Testis (tissue), 2 donors: ENCODE measurements at regions not wholly inside any gene's neighbourhood (a gene's known extent, or its start where the extent isn't known, plus 50 kb on each side); places are given as distances from the start of the nearest gene placed in this dataset.

Experiments used
- DNase-seq: peaks from one replicate; pipeline ENCODE4 v3.0.0-alpha.2; 2019
- H3K27ac ChIP-seq, 2 donors: fragments of 200-600 bp; sonication (generic); one replicate each; pipeline ENCODE4 v1.5.1; 2019
- H3K27me3 ChIP-seq: fragments of 200-600 bp; sonication (generic); one replicate; pipeline ENCODE4 v1.5.1; 2019
- H3K36me3 ChIP-seq: fragments of 200-600 bp; sonication (generic); one replicate; pipeline ENCODE4 v1.5.1; 2017; ENCODE audit warnings: low read depth; ENCODE audit errors: missing control alignments
- H3K4me1 ChIP-seq: fragments of 200-600 bp; sonication (generic); one replicate; pipeline ENCODE4 v1.5.1; 2019
- H3K4me3 ChIP-seq, 2 donors: fragments of 200-600 bp; sonication (generic); one replicate each; pipeline ENCODE4 v1.5.1; 2017 to 2019
- H3K9me3 ChIP-seq: fragments of 200-600 bp; sonication (generic); one replicate; pipeline ENCODE4 v1.5.1; 2017
- CTCF ChIP-seq, 3 experiments: fragments of 450-650 bp in 2 of 3; fragments of 200-600 bp in 1 of 3; sonication (generic) in 1 of 3; IDR thresholded peaks; one replicate each; pipeline ENCODE4 v1.5.1; 2016 to 2019; ENCODE audit warnings: antibody characterized with exemption in 3 of 3, mild to moderate bottlenecking in 2 of 3, moderate library complexity in 1 of 3
- POLR2A ChIP-seq: fragments of 450-650 bp; IDR thresholded peaks from one replicate; pipeline ENCODE4 v1.6.1; 2017; ENCODE audit warnings: antibody characterized with exemption, mild to moderate bottlenecking, moderate library complexity
- WGBS, 2 donors: methylation state at CpG; one replicate each; pipeline ENCODE4 v1.1.5; 2018; 5-methylcytosine and 5-hydroxymethylcytosine counted together
- intact Hi-C: fragments of 100-400 bp; cut with DNase I; formaldehyde crosslinking; loops from one replicate; pipeline ENCODE4 v1.15.1; 2023; ENCODE audit warnings: low total_unique reads

- H3K36me3 ChIP-seq: no peaks in the 10 kb centered on the region
- no peak for DNase-seq
- H3K27me3 ChIP-seq: no peaks in the 10 kb centered on the region
- no peaks in the 10 kb centered on the region for H3K4me1 ChIP-seq
- no peaks in the 10 kb centered on the region for H3K9me3 ChIP-seq
- H3K27ac ChIP-seq: no peak overlapping the region
- intact Hi-C loops: no loop called here
- H3K4me3 ChIP-seq: no peak overlapping the region
- 60 to 63% methylated on average over 2 of the region's 2 CpGs for WGBS, 2 donors
- TF ChIP-seq POLR2A (no peak), CTCF (IDR thresholded peaks at IDR 0.05) (no peak)
Measured at GRCh38 chrX:10380300-10380699, 223.5 kb downstream of the CLCN4 start.

DNA sequence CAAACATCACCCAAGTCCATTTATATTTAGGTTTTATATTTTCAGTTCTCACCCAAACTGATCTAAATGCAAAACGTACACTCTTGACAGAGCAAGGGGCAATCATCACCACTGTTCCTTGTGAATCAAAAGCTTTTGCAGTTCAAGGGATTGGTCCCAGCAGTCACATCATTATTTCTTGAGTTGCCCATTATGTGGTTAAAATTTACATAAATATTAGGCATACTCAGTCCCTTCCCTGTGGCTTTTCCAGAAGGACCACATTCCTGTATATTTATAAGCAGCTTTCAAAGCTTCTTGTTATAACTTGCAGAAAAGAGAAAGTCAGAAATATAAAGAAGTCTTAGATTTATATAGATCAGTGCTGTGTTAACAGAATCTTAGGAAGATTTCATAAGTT lies 224.4 kb downstream of the CLCN4 start:
- H3K4me1 ChIP-seq: no peaks in the 10 kb centered on the region
- H3K4me3 ChIP-seq: no peak overlapping the region
- H3K36me3 ChIP-seq: no peaks in the 10 kb centered on the region
- H3K27ac ChIP-seq: no peak overlapping the region
- TF ChIP-seq POLR2A (no peak), CTCF (IDR thresholded peaks at IDR 0.05) (no peak)
- intact Hi-C loops: no loop called here
- DNase-seq: no peak
- H3K27me3 ChIP-seq: no peaks in the 10 kb centered on the region
- no peaks in the 10 kb centered on the region for H3K9me3 ChIP-seq
- 88 to 92% methylated on average over 1 of the region's 1 CpG for WGBS, 2 donors

DNA sequence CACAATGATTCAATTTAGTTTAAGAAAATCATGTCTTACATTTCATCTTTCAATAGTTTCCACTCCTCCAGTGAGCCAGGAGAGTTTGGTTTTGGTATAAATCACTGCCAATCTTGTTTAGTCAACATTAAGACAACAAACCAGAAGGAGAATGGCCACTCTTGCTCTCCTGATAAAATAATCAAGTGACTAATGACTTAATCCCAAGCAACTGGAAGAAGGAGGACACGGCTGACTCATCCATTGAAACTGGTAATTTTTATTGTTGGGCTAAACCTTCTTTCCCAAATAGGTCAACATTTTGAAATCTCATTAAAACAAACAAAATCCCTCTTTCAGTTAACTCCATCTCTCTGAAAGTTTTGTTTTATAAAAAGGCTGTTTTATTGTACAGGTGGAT lies 230.2 kb downstream of the CLCN4 start:
- no peaks in the 10 kb centered on the region for H3K27me3 ChIP-seq
- no peak overlapping the region for H3K27ac ChIP-seq
- DNase-seq: no peak
- 7 to 75% methylated on average over 1 of the region's 1 CpG for WGBS, 2 donors
- intact Hi-C loops: no loop called here
- H3K9me3 ChIP-seq: no peaks in the 10 kb centered on the region
- no peak for TF ChIP-seq CTCF (IDR thresholded peaks at IDR 0.05)
- TF ChIP-seq POLR2A: no peak
- H3K4me1 ChIP-seq: no peaks in the 10 kb centered on the region
- H3K36me3 ChIP-seq: no peaks in the 10 kb centered on the region
- no peak overlapping the region for H3K4me3 ChIP-seq

- H3K4me3 ChIP-seq: no peak overlapping the region
- 43 to 63% methylated on average over 4 of the region's 4 CpGs for WGBS, 2 donors
- H3K27me3 ChIP-seq: no peaks in the 10 kb centered on the region
- TF ChIP-seq POLR2A (no peak), CTCF (IDR thresholded peaks at IDR 0.05) (no peak)
- H3K36me3 ChIP-seq: no peaks in the 10 kb centered on the region
- no peak overlapping the region for H3K27ac ChIP-seq
- no peaks in the 10 kb centered on the region for H3K4me1 ChIP-seq
- intact Hi-C loops: no loop called here
- H3K9me3 ChIP-seq: no peaks in the 10 kb centered on the region
- no peak for DNase-seq
Measured at GRCh38 chrX:10390187-10390586, 230.2 kb downstream of the MID1 start.

GRCh38 chrX:10393241-10393640 lies 227.1 kb downstream of the MID1 start:
- 95 to 100% methylated on average over 3 of the region's 3 CpGs for WGBS, 2 donors
- H3K36me3 ChIP-seq: no peaks in the 10 kb centered on the region
- TF ChIP-seq CTCF (IDR thresholded peaks at IDR 0.05) (no peak), POLR2A (no peak)
- intact Hi-C loops: no loop called here
- H3K9me3 ChIP-seq: no peaks in the 10 kb centered on the region
- H3K27me3 ChIP-seq: no peaks in the 10 kb centered on the region
- DNase-seq: no peak
- H3K27ac ChIP-seq: no peak overlapping the region
- H3K4me1 ChIP-seq: no peaks in the 10 kb centered on the region
- H3K4me3 ChIP-seq: no peak overlapping the region
